HTR-8/SVneo (cell line): ENCODE measurements at regions not wholly inside any gene's neighbourhood (a gene's known extent, or its start where the extent isn't known, plus 50 kb on each side); places are given as distances from the start of the nearest gene placed in this dataset.

Experiments
- DNase-seq: peaks from one replicate; pipeline ENCODE4 v3.0.0; 2011; ENCODE audit warnings: low spot score, mixed read lengths; ENCODE audit not compliant: insufficient read length
- FAIRE-seq: peaks from 2 replicates; lab custom pipeline; 2011; peaks lifted over from hg19 to GRCh38; lab: Jason Lieb, UNC

DNA sequence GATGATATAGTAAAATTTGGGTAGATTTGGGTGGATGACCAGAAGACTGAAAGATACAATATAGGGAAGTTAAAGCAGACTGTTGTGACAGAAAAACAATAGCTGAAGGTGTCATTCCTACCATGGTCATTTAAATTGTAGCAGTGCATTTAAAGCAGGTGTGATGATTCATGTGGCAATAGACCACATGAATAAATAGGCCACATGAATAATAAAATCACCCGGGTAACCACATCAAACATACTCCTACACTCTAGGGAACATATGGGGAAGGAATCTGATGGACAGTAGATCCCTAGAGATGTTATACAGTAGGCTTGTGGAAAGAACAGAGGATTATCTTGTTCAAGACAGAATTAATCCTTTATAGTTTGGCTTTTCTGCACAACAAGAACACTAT lies 392.6 kb downstream of the SLITRK5 start:
- DNase-seq (no peak), FAIRE-seq (no peak)

- FAIRE-seq, result no peak
Observed at GRCh38 chr13:88066847-88067246, 395.7 kb downstream of the SLITRK5 start.

GRCh38 chr13:88068316-88068715 lies 397.1 kb downstream of the SLITRK5 start:
- no peak for FAIRE-seq
- no peak for DNase-seq

More at GRCh38 chr13:88066847-88067246, 395.7 kb downstream of the SLITRK5 start:
- no peak for DNase-seq

DNA sequence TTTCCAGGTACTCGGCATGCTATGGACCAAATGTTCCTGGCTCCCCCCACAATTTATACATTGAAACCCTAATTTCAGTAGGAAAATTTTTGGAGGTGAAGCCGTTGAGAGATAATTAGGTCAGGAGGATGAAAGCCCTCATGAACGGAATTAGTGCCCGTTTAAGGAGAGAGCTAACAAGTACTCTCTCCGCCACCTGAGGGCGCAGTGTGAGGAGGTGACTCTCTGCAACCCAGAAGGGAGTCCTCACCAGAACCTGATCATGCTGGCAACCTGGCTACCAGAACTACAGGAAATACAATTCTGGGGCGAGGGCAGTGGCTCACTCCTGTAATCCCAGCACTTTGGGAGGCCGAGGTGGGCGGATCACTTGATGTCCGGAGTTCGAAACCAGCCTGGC lies 397.8 kb downstream of the SLITRK5 start:
- DNase-seq, result no peak
- FAIRE-seq, result no peak

DNA sequence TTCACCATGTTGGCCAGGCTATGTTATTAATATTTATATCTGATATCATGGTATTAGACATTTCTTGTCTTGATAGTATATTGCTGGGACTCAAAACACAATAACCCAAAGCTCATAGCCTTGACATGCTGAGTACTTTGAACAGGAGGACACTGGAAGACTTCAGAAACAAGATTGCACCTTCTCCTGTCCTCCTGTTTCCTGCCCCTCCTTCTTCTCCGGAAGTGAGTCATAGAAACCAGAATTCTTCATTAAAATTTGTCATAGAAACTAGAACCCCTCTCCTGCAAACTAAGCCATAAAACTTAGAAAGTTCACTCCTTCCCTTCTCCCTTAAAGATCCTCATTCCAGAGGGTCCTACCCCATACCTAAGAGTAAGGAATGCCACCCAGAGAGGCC lies 400.2 kb downstream of the SLITRK5 start:
- DNase-seq, result no peak
- no peak for FAIRE-seq

DNA sequence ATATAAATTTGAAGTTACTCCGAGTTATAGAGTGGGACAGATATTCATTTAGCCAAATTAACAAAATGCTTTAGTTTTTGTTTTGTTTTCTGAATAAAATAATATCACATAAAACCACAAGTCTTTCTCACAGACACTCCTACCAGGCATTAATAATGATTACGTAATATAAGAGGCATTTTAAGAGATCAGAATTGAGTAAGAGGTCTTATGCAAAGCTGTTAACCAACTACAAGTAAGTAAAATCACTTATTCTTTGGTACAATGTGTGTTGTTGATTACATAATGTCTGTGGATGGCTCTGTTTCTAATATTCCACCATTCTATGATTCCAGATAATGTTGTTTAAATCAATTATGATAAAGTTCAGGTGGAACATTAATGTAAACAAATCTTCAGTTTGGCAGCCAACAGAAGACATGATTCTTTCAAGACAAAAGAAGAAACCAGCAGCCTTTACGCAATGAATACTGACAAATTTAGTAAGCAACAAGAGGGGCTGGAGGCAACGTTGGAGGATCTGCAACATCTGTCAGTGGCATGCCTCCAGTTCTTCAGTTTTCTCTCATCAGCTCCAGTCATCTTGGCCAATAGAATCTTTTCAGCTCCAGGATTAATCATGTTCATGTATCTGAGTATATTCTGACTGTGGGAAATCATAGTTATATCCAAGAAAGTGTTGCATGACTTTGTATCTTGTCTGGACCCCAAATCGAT lies 403.8 kb downstream of the SLITRK5 start:
- FAIRE-seq (no peak), DNase-seq (no peak)

DNA sequence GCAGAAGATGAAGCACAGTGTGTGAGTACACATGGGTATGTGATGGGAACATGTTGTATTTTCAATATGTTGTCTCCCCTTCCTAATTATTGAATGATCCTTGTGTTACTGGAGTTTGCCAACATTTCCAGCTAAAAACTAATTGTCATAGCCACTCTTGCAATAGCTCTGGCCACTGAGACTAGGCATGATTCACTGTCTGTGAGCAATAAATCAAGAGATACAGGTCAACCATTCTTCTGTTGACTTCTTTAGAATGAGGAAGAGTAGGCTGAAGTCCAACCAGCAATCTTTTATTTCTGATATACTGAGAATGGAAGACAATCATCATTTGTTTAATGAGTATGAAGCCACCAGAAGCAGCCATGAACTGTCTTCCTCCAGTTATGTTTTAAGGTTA lies 413.9 kb downstream of the SLITRK5 start:
- FAIRE-seq, result no peak
- no peak for DNase-seq

DNA sequence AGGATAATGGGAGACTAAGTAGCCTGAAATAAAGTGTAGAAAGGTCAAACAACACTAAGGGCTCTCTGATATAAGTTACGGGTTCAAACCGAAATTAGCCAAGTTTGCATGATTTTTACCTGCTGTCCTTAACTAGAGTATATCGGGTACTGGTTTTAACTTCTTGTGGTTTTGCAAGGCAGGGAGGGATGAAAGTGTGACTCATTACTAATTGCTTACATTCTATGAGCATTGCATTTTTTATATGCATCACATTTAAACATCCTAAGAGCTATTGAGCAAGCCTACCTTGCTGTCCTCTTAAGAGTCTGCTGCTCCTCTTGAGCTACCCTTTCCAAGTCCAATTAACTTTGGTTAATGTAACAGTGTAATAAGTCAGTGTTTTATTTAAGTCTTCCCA lies 415.4 kb downstream of the SLITRK5 start:
- no peak for DNase-seq
- no peak for FAIRE-seq

GRCh38 chr13:88097541-88097940 lies 426.4 kb downstream of the SLITRK5 start:
- FAIRE-seq, result no peak
- DNase-seq, result no peak

DNA sequence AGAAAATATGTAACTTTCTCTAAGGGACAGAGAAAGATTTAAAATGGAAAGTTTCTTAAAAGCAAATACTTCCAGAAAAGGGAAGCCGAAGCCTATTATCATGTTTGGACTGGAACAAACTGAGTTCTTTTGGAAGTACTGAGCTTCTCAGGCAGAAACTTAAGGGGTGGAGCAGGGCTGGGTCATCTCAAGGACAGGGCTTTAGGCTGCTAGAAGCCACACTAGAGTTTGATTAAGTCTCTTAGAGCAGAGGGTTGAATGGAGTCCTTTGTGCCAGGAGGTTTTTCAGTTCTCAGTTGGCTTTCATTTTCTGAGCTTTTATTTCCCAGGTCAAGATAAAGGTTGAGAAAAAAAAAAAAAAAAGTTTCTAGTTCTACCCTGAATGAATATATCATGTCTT lies 432.7 kb downstream of the SLITRK5 start:
- DNase-seq (no peak), FAIRE-seq (no peak)

GRCh38 chr13:88104576-88104975 lies 433.4 kb downstream of the SLITRK5 start:
- FAIRE-seq, result no peak
- no peak for DNase-seq

GRCh38 chr13:88107570-88107969 lies 436.4 kb downstream of the SLITRK5 start:
- FAIRE-seq (no peak), DNase-seq (no peak)

DNA sequence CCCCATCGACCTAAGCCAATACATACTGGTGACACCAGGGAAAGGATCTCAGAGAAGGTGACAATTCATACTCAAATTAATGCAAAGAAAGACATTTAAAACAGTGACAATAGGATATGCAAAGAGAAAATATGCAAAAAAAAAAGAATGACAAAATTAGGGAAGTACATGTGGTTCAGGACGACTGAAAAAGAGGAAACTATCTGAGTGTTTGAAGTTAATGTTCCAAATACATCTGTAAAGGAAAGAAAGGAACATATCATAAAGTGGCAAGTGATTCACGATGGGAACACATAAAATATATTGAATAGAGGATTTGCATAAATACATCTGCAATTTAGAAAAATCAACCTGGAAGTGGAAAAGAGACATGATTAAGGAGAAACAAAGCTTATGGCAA lies 441.4 kb downstream of the SLITRK5 start:
- FAIRE-seq, result no peak
- no peak for DNase-seq

GRCh38 chr13:88115976-88116375 lies 444.8 kb downstream of the SLITRK5 start:
- DNase-seq (no peak), FAIRE-seq (no peak)

GRCh38 chr13:88118952-88119351 lies 447.8 kb downstream of the SLITRK5 start:
- FAIRE-seq (no peak), DNase-seq (no peak)

DNA sequence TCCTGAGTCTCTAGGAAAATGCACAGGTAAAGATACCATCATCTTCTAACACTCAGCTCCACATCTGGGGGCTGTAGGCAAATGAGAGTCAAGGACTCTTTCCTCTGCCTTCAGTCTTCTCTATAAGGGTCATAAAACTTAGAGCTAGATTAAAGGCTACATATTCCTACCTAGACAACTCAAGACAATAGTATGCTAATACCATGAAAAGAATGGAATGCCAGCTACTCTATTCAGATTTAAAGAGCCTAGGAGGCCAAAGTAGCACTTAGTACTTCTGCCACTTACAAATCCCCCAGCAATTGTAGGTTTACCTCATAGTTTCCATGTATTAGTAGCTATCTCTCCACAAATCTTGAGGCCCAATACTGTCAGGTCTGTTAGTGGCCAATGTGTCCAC lies 453.0 kb downstream of the SLITRK5 start:
- FAIRE-seq (no peak), DNase-seq (no peak)

GRCh38 chr13:88125055-88125454 lies 453.9 kb downstream of the SLITRK5 start:
- DNase-seq (no peak), FAIRE-seq (no peak)

DNA sequence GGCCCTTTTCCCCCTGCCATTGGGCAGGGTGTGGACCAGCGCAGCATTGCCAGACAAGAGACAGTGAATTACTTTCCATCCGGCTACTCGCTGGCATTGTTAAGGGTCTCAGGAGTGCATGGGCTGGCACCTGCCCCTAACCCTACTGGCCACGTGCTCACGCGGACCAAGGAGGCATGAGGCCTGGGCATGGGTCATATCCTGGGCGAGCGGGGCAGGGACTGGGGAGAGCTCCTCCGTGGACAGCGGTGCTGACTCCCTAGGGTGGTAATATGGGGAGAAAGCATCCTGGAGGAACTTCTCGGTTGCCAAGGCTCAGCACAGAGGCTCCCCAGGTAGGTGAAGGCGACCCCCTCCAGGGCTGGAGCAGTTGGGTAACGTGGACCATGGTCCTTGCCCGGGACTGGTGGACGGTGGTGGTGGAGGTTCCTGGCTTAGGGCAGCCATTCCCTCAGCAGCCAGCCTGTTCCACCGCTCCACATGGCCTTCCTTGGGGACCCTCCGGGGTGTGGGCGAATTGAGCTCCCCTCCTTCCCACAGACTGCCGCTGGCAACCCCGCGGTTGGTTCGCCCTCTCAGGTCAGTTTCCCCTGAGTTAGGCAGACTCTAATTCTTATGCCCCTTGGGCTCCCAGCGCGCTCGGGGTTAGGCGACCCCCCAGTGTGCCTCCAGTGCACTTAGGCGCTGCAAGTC lies 465.1 kb downstream of the SLITRK5 start:
- FAIRE-seq, result no peak
- no peak for DNase-seq

- FAIRE-seq (no peak), DNase-seq (no peak)
Observed at GRCh38 chr13:88142653-88143052, 471.5 kb downstream of the SLITRK5 start.

- DNase-seq (no peak), FAIRE-seq (no peak)
Observed at GRCh38 chr13:88144580-88144979, 473.4 kb downstream of the SLITRK5 start.

- DNase-seq (no peak), FAIRE-seq (no peak)
Observed at GRCh38 chr13:88153353-88153752, 482.2 kb downstream of the SLITRK5 start.

DNA sequence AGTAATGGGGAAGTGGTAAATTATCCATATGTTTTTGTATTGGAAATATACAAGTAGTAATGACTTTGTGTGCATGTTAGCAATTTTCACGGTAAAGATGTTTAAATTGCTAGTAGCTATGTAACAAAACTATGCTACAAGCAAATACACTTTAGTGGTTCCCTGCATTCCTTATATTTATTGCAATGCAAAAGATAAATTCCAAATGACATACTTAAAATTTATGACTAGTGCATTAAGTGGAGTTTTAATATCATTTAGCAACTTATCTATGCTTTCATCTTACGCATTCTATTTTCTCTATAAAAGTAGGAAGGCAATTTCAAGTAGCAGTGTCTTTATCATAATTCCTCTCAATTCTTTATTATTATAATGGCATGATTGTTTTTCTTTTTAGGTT lies 482.8 kb downstream of the SLITRK5 start:
- no peak for FAIRE-seq
- no peak for DNase-seq
